GM12873 (cell line): ENCODE measurements at regions not wholly inside any gene's neighbourhood (a gene's known extent, or its start where the extent isn't known, plus 50 kb on each side); places are given as distances from the start of the nearest gene placed in this dataset.

Experiments
- CTCF ChIP-seq: IDR thresholded peaks from 2 replicates; pipeline ENCODE4 v1.5.1; 2012; ENCODE audit warnings: low read depth, mild to moderate bottlenecking, moderate library complexity, low read length, control low read depth; ENCODE audit not compliant: insufficient read depth; ENCODE audit errors: missing control alignments

DNA sequence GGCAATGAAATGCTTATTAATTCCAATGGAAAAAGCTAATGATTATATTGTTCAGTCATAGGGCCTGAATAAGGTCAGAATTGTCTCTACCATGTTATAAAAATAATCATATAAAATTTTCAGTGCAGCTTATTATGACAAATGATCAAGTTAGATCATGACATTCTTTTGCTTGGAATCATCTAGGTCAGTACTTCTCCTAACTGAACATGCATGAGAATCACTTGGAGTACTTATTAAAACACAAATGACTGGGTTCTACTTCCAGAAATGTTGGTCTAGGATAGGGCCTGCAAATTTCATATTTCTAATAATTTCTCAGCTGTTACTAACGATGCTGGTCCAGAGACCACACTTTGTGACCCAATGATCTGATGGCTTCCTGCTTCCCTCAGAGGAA, 806.0 kb upstream of the ZNF608 start:
- TF ChIP-seq CTCF = no peak

- TF ChIP-seq CTCF = no peak
These were observed 807.9 kb upstream of the ZNF608 start for GRCh38 chr5:125554355-125554754.

- TF ChIP-seq CTCF = no peak
These were observed 809.2 kb upstream of the ZNF608 start for GRCh38 chr5:125555591-125555990.

DNA sequence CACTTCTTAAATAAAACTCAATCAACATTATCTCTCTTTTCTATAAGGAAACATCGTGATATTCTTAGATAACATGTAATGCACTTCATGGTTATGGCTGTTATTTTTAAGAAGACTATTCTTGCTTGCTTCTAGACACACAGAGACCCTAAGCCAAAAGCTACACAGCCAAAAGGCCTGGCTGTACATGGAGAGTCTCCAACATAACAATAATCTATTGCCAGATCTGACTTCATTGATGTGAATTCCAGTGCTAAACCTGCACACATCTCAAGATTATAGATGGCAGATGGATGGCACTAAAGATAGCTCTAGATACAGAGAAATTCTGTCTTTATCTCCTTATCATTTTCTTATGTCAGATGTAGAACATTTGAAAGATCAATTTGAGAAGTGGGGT, 811.6 kb upstream of the ZNF608 start:
- no peak for TF ChIP-seq CTCF

- TF ChIP-seq CTCF = no peak
These were observed 812.0 kb upstream of the ZNF608 start for GRCh38 chr5:125558466-125558865.

- no peak for TF ChIP-seq CTCF
These were observed 812.9 kb upstream of the ZNF608 start for GRCh38 chr5:125559296-125559695.

DNA sequence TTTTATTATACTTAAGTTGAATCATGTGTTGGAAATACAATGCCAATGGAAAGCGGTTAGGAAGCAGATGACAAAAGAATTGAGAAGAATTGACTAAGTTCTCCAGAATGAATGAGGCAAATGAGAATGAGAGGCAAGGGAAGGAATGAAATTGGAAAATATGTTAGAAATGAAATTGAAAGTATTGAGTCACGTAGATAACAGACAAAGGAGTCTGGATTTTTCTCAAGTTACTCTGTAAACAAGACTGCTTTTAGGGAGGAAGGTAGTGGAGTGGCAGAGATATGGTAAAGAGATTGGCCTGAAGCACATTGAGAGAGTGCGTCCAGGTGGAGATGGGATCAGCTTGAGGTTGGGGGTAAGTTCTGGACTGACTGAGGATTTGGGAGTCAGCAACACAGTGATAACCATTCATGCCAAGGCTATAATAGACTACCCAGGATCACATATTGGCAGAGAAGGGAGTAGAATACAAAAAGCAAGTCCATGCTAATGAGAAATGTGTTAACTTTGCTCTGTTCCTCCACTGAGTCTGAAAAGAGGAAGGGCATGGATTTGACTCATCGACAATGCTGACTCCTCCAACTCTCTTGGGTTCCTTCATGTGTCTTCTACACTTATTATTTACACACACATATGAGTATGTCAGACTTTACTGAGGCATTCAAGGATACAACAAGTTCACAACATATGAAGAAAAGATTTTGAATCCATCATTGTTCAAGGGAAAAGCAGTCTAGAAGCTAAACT, 814.2 kb upstream of the ZNF608 start:
- TF ChIP-seq CTCF = no peak
